Activated CD4-positive, alpha-beta T cell treated with anti-CD3 and anti-CD28 coated beads, Interleukin-10, Interleukin-2, amounts not matched to agents 100 ng/mL and 50 ng/mL, durations not matched to agents 16 hours and 8 hours (primary cell): ENCODE measurements at regions not wholly inside any gene's neighbourhood (a gene's known extent, or its start where the extent isn't known, plus 50 kb on each side); places are given as distances from the start of the nearest gene placed in this dataset.

ENCODE experiments used
- DNase-seq: peaks from one replicate; pipeline ENCODE4 v3.0.0-alpha.2; 2020

- no peak for DNase-seq
Observed at GRCh38 chr2:15869396-15869795, 71.0 kb upstream of the MYCN start.

GRCh38 chr2:15869871-15870270 lies 70.5 kb upstream of the MYCN start:
- DNase-seq, result no peak

- no peak for DNase-seq
Observed at GRCh38 chr2:15870565-15870964, 69.8 kb upstream of the MYCN start.

GRCh38 chr2:15871239-15871783 lies 69.0 kb upstream of the MYCN start:
- DNase-seq, result no peak

- no peak for DNase-seq
Observed at GRCh38 chr2:15872854-15873253, 67.5 kb upstream of the MYCN start.

- no peak for DNase-seq
Observed at GRCh38 chr2:15874321-15874720, 66.0 kb upstream of the MYCN start.

GRCh38 chr2:15874854-15875804 lies 65.2 kb upstream of the MYCN start:
- no peak for DNase-seq

- DNase-seq, result no peak
Observed at GRCh38 chr2:15875969-15876705, 64.2 kb upstream of the MYCN start.

GRCh38 chr2:15880226-15881119 lies 59.9 kb upstream of the MYCN start:
- no peak for DNase-seq

GRCh38 chr2:15881120-15881433 lies 59.3 kb upstream of the MYCN start:
- DNase-seq, result no peak

- DNase-seq, result no peak
Observed at GRCh38 chr2:15881676-15882075, 58.7 kb upstream of the MYCN start.

GRCh38 chr2:15882761-15883497 lies 57.4 kb upstream of the MYCN start:
- no peak for DNase-seq

GRCh38 chr2:15883684-15884083 lies 56.7 kb upstream of the MYCN start:
- no peak for DNase-seq

GRCh38 chr2:15884790-15885189 lies 55.6 kb upstream of the MYCN start:
- no peak for DNase-seq

- DNase-seq, result no peak
Observed at GRCh38 chr2:15886231-15886630, 54.1 kb upstream of the MYCN start.

- no peak for DNase-seq
Observed at GRCh38 chr2:15889442-15890123, 50.8 kb upstream of the MYCN start.

GRCh38 chr2:15890124-15890754 lies 50.1 kb upstream of the MYCN start:
- no peak for DNase-seq
